H9 (cell line): ENCODE measurements at regions not wholly inside any gene's neighbourhood (a gene's known extent, or its start where the extent isn't known, plus 50 kb on each side); places are given as distances from the start of the nearest gene placed in this dataset.

Source experiments
- DNase-seq: peaks from one replicate; pipeline ENCODE4 v3.0.0-alpha.2; 2017
- H2AFZ ChIP-seq: one replicate; pipeline ENCODE4 v1.6.1; 2013; ENCODE audit warnings: mild to moderate bottlenecking, low read length, control low read depth, moderate library complexity
- H2AK5ac ChIP-seq: 2 replicates; pipeline ENCODE4 v1.6.1; 2013; ENCODE audit warnings: low read length, control low read depth, mixed read lengths; ENCODE audit not compliant: insufficient read length
- H2BK120ac ChIP-seq: one replicate; pipeline ENCODE4 v1.6.1; 2013; ENCODE audit warnings: low read depth, mild to moderate bottlenecking, low read length, control low read depth, inconsistent platforms; ENCODE audit not compliant: poor library complexity, severe bottlenecking
- H2BK12ac ChIP-seq: 2 replicates; pipeline ENCODE4 v1.6.1; 2013; ENCODE audit warnings: low read length, control low read depth, mixed read lengths, low read depth; ENCODE audit not compliant: insufficient read length
- H2BK15ac ChIP-seq: 2 replicates; pipeline ENCODE4 v1.6.1; 2013; ENCODE audit warnings: low read depth, low read length, control low read depth
- H2BK20ac ChIP-seq: one replicate; pipeline ENCODE4 v1.6.1; 2013; ENCODE audit warnings: low read depth, mild to moderate bottlenecking, low read length, control low read depth, inconsistent platforms; ENCODE audit not compliant: poor library complexity, severe bottlenecking
- H2BK5ac ChIP-seq: 2 replicates; pipeline ENCODE4 v1.6.1; 2013; ENCODE audit warnings: low read length, control low read depth, mixed read lengths; ENCODE audit not compliant: insufficient read length
- H3K14ac ChIP-seq: 2 replicates; pipeline ENCODE4 v1.6.1; 2013; ENCODE audit warnings: low read length, control low read depth; ENCODE audit not compliant: insufficient read depth
- H3K18ac ChIP-seq: 2 replicates; pipeline ENCODE4 v1.6.1; 2013; ENCODE audit warnings: low read depth, mild to moderate bottlenecking, mixed read lengths, low read length, control low read depth; ENCODE audit not compliant: insufficient read length
- H3K23ac ChIP-seq: 2 replicates; pipeline ENCODE4 v1.6.1; 2013; ENCODE audit warnings: low read length, control low read depth, mixed read lengths, low read depth; ENCODE audit not compliant: insufficient read length
- H3K23me2 ChIP-seq: 2 replicates; pipeline ENCODE4 v1.6.1; 2013; ENCODE audit warnings: low read depth, mild to moderate bottlenecking, mixed read lengths, low read length, control low read depth; ENCODE audit not compliant: insufficient read length, poor library complexity, severe bottlenecking
- H3K27ac ChIP-seq: 2 replicates; pipeline ENCODE4 v1.5.1; 2013; ENCODE audit warnings: low read length, control low read depth, mixed read lengths, low read depth; ENCODE audit not compliant: insufficient read length
- H3K27me3 ChIP-seq: 2 replicates; pipeline ENCODE4 v1.6.1; 2013; ENCODE audit warnings: low read length, control low read depth, inconsistent platforms; ENCODE audit not compliant: insufficient read depth
- H3K4ac ChIP-seq: 2 replicates; pipeline ENCODE4 v1.6.1; 2013; ENCODE audit warnings: low read depth, mild to moderate bottlenecking, control low read depth, inconsistent platforms, low read length, moderate library complexity
- H3K4me1 ChIP-seq: 2 replicates; pipeline ENCODE4 v1.6.1; 2013; ENCODE audit warnings: low read length, control low read depth, inconsistent platforms; ENCODE audit not compliant: insufficient read depth
- H3K4me2 ChIP-seq: 2 replicates; pipeline ENCODE4 v1.6.1; 2013; ENCODE audit warnings: low read length, control low read depth, mixed read lengths; ENCODE audit not compliant: insufficient read length, insufficient read depth
- H3K56ac ChIP-seq: 2 replicates; pipeline ENCODE4 v1.6.1; 2013; ENCODE audit warnings: low read depth, mild to moderate bottlenecking, mixed read lengths, low read length, control low read depth; ENCODE audit not compliant: insufficient read length
- H3K79me1 ChIP-seq: 2 replicates; pipeline ENCODE4 v1.6.1; 2013; ENCODE audit warnings: low read depth, mild to moderate bottlenecking, moderate library complexity, low read length, control low read depth, inconsistent platforms; ENCODE audit not compliant: insufficient read depth, poor library complexity, severe bottlenecking
- H3K79me2 ChIP-seq: 2 replicates; pipeline ENCODE4 v1.6.1; 2013; ENCODE audit warnings: low read length, control low read depth, inconsistent platforms; ENCODE audit not compliant: insufficient read depth
- H3K9ac ChIP-seq: 2 replicates; pipeline ENCODE4 v1.6.1; 2013; ENCODE audit warnings: low read length, control low read depth, mixed read lengths; ENCODE audit not compliant: insufficient read length; ENCODE audit errors: extremely low read depth
- H3K9me3 ChIP-seq: one replicate; pipeline ENCODE4 v1.6.1; 2013; ENCODE audit warnings: low read depth, low read length, inconsistent platforms; ENCODE audit not compliant: control insufficient read depth
- H3T11ph ChIP-seq: one replicate; pipeline ENCODE4 v1.6.1; 2013; ENCODE audit warnings: mild to moderate bottlenecking, low read length, control low read depth, inconsistent platforms
- H4K20me1 ChIP-seq: one replicate; pipeline ENCODE4 v1.6.1; 2013; ENCODE audit not compliant: control insufficient read depth, insufficient read length, insufficient read depth
- H4K5ac ChIP-seq: 2 replicates; pipeline ENCODE4 v1.6.1; 2013; ENCODE audit warnings: low read depth, mild to moderate bottlenecking, mixed read lengths, low read length, control low read depth; ENCODE audit not compliant: insufficient read length
- H4K8ac ChIP-seq: replicated peaks from 2 replicates; pipeline ENCODE4 v1.6.1; 2013; ENCODE audit warnings: low read length, control low read depth, mixed read lengths, low read depth; ENCODE audit not compliant: insufficient read length
- H4K91ac ChIP-seq: 2 replicates; pipeline ENCODE4 v1.6.1; 2013; ENCODE audit warnings: low read depth, mild to moderate bottlenecking, moderate library complexity, mixed read lengths, low read length, control low read depth; ENCODE audit not compliant: insufficient read length
- H3K27ac Mint-ChIP-seq, 3 experiments: 2 replicates in 2 of 3; 3 replicates in 1 of 3; pipeline ENCODE4 v1.8.0; 2020 to 2021; ENCODE audit warnings: mixed read lengths in 3 of 3, mild to moderate bottlenecking in 1 of 3, moderate library complexity in 1 of 3
- H3K27me3 Mint-ChIP-seq: 2 replicates; pipeline ENCODE4 v1.8.0; 2021; ENCODE audit warnings: low read depth, mild to moderate bottlenecking, moderate library complexity, mixed read lengths
- H3K36me3 Mint-ChIP-seq, 3 experiments: 2 replicates in 2 of 3; 3 replicates in 1 of 3; pipeline ENCODE4 v1.8.0; 2020 to 2021; ENCODE audit warnings: low read depth in 3 of 3, mixed read lengths in 3 of 3; ENCODE audit not compliant: insufficient read depth in 1 of 3
- H3K4me1 Mint-ChIP-seq, 2 experiments: 2 replicates each; pipeline ENCODE4 v1.8.0; 2020; ENCODE audit warnings: mixed read lengths in 2 of 2
- H3K4me3 Mint-ChIP-seq, 2 experiments: 2 replicates in 1 of 2; 3 replicates in 1 of 2; pipeline ENCODE4 v1.8.0; 2020 to 2021; ENCODE audit warnings: mild to moderate bottlenecking in 2 of 2, mixed read lengths in 2 of 2, moderate library complexity in 1 of 2
- H3K9me3 Mint-ChIP-seq, 2 experiments: 2 replicates in 1 of 2; 3 replicates in 1 of 2; pipeline ENCODE4 v1.8.0; 2020; ENCODE audit warnings: mild to moderate bottlenecking in 2 of 2, mixed read lengths in 2 of 2, moderate library complexity in 1 of 2
- CTCF ChIP-seq: fragments of 200-600 bp; sonication (generic); conservative IDR thresholded peaks from 3 replicates; pipeline ENCODE4 v1.8.0; 2021; ENCODE audit warnings: antibody characterized with exemption, mild to moderate bottlenecking
- WGBS: extraction: QIAGEN DNeasy Blood & Tissue Kit; methylation state at CpG from one replicate; pipeline ENCODE4 v1.1.7; 2013; ENCODE audit warnings: missing lambda C conversion rate, low lambda C conversion rate, mixed read lengths; ENCODE audit not compliant: insufficient read length; ENCODE audit errors: extremely low coverage; 5-methylcytosine and 5-hydroxymethylcytosine counted together

- H3K23me2 ChIP-seq, result no peaks in the 10 kb centered on the region
- H2BK15ac ChIP-seq, result no peak overlapping the region
- no peak overlapping the region for H3T11ph ChIP-seq
- H3K14ac ChIP-seq, result no peak overlapping the region
- H3K36me3 Mint-ChIP-seq, result no peaks in the 10 kb centered on the region
- no peak overlapping the region for H3K4me3 Mint-ChIP-seq
- H4K8ac ChIP-seq, result no peak overlapping the region
- H3K18ac ChIP-seq, result no peak overlapping the region
- H3K27me3 ChIP-seq, result no peaks in the 10 kb centered on the region
- no peaks in the 10 kb centered on the region for H3K9me3 ChIP-seq
- no peak overlapping the region for H2BK5ac ChIP-seq
- H2AFZ ChIP-seq, result no peak overlapping the region
- H3K27ac Mint-ChIP-seq, result no peak overlapping the region
- no peak for TF ChIP-seq CTCF
- no peaks in the 10 kb centered on the region; a peak in 1 of 5 replicates for H3K9me3 Mint-ChIP-seq
- H3K9ac ChIP-seq, result no peak overlapping the region
- no peaks in the 10 kb centered on the region for H3K79me1 ChIP-seq
- no peaks in the 10 kb centered on the region for H3K4me1 ChIP-seq
- no peak overlapping the region for H2BK120ac ChIP-seq
- no peak overlapping the region for H3K56ac ChIP-seq
- H3K23ac ChIP-seq, result no peak overlapping the region
- no peak overlapping the region for H2BK12ac ChIP-seq
- H3K27ac ChIP-seq, result no peak overlapping the region
- no peak overlapping the region for H3K4ac ChIP-seq
- H4K5ac ChIP-seq, result no peak overlapping the region
- no CpG with 5 or more reads among the region's 3 CpGs for WGBS
- H3K27me3 Mint-ChIP-seq, result no peaks in the 10 kb centered on the region
- H2BK20ac ChIP-seq, result no peak overlapping the region
- no peak overlapping the region for H4K91ac ChIP-seq
- H2AK5ac ChIP-seq, result no peak overlapping the region
- H3K4me2 ChIP-seq, result no peak overlapping the region
- no peaks in the 10 kb centered on the region for H3K4me1 Mint-ChIP-seq
- DNase-seq, result no peak
- no peaks in the 10 kb centered on the region for H3K79me2 ChIP-seq
- no peaks in the 10 kb centered on the region for H4K20me1 ChIP-seq
These were observed 381.5 kb downstream of the NEBL start for GRCh38 chr10:20515654-20516053.
